HG02840 (cell line): ENCODE measurements at regions not wholly inside any gene's neighbourhood (a gene's known extent, or its start where the extent isn't known, plus 50 kb on each side); places are given as distances from the start of the nearest gene placed in this dataset.
A peak's percentile ranks its signal among the peaks of the same experiment; 100 is the strongest.

Experiments used
- ATAC-seq: cut with Tn5 transposase; IDR thresholded peaks from one replicate; pipeline ENCODE4 v1.9.1; 2021; ENCODE audit warnings: mild to moderate bottlenecking, moderate library complexity, moderate number of reproducible peaks; ENCODE audit not compliant: unreplicated experiment, low FRiP score

DNA sequence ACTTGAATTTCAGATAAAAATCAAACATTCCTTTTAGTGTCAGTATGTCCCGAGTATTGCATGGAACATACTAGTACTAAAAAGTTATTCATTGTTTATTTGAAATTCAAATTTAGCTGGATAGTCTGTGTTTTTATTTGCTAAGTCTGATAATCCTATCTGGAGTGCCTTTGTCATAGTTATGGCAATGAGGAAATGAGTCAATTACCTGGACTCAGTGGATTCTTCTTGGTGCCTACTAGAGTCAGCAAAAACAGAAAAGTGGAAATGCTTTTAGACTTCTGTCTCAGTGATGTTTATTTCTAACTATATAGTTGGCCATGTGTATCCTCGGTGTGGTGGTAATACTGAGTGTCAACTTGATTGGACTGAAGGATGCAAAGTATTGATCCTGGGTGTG, 121.3 kb upstream of the EEF1E1 start:
- no peak for ATAC-seq

- ATAC-seq = peak; percentile 81
Observed at GRCh38 chr6:8219352-8219943, 117.1 kb upstream of the EEF1E1 start.

- ATAC-seq = no peak
Observed at GRCh38 chr6:8218861-8219260, 116.5 kb upstream of the EEF1E1 start.

DNA sequence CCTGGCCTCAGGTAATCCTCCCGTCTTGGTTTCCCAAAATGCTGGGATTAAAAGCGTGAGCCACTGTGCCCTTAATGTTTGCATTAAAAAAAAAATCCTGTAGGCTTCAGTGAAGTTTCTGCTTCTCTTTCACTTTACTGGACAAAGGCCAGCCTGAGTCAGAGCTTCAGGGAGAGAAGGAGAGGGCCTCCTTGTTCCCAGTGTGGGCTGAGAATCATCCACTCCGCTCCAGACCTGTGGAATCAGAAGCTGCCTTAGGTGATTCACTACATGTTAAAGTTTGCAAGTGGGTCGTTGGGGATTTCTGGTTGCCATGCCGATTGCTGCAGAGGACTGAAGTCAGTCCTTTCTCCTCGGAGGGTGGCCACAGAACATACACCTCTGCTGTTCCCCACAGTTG, 113.3 kb upstream of the EEF1E1 start:
- ATAC-seq = no peak

GRCh38 chr6:8213995-8214394, 111.6 kb upstream of the EEF1E1 start:
- no peak for ATAC-seq

- ATAC-seq = no peak
Observed at GRCh38 chr6:8212720-8213434, 110.5 kb upstream of the EEF1E1 start.

DNA sequence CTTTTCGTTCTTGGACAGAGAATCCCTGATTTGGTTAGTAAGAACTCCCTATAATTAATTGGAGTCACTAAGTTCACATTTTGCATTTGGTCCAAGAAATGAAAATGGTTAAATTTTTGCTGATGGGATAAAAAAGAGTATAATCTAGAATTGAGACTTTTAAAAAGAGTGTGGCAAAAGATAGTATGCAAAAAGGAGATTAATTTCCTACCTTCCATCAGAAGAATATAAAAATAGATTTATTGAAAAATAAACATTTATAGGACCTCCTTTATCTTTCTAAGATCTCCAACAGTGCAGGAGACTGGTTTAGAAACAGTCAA, 105.5 kb upstream of the EEF1E1 start:
- ATAC-seq = no peak

DNA sequence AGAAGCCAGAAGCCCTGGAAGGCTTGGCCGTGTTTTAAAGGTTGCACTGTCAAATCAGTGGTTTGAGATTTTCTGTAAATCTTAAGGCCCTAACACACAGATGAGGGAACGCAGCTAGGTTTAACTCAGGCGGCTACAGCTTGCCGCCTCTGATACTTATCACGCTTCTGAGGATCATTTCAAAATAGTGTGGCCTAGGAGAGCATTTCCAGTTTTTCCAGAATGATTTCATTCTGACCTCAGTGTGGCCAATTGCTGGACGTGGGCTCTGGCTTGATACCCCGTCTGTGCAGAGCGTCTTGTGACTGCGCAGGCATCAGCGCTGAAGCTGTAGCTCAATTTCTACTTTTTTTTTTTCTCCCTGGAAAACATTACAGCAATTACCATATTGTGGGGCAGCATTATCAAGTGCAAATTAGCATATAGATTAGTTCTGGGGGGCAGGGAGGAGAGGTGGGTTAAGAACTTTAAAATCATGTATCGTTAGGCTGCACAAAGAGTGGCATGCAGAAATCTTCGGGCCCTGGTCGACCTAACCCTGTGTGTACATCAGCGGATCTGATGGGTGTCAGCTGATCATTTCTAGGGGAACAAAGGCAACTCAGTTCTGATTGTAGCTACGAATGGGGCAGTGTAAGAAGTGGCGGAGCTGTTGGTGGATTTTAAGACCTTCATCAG, 105.0 kb upstream of the EEF1E1 start:
- ATAC-seq = no peak

DNA sequence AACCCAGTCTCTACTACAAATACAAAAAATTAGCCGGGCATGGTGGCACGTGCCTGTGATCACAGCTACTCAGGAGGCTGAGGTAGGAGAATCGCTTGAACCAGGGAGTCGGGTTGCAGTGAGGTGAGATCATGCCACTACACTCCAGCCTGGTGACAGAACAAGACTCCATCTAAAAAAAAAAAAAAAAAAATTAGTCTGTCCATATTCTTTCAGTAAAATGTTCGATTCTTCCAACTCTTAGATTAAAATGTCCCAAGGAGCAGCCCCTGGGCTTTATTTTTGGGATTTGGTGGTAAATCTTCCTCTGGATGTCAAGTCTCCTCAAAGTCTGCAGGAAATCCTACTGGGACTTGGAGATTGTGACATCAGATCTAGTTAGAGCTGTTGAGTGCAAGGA, 101.0 kb upstream of the EEF1E1 start:
- ATAC-seq = no peak

- ATAC-seq = no peak
Observed at GRCh38 chr6:8201679-8202078, 99.3 kb upstream of the EEF1E1 start.

- no peak for ATAC-seq
Observed at GRCh38 chr6:8200255-8200654, 97.9 kb upstream of the EEF1E1 start.

GRCh38 chr6:8195714-8196102, 93.4 kb upstream of the EEF1E1 start:
- ATAC-seq = no peak

GRCh38 chr6:8195040-8195713, 92.8 kb upstream of the EEF1E1 start:
- no peak for ATAC-seq

GRCh38 chr6:8194490-8194889, 92.1 kb upstream of the EEF1E1 start:
- ATAC-seq = no peak

DNA sequence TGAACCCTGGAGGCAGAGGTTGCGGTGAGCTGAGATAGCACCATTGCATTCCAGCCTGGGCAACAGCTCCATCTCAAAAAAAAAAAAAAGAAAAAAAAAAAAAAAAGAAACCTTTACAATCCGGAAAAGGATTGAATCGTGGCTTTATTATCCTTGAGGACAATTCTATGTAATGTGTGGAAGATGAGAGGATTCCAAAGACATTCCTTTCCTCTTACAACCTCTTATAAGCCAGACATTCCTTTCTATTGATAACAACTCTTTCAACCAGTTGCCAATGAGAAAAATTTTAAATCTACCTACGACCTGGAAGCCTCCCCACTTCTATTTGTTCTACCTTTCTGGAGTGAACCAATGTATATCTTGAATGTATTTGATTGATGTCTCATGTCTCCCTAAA, 91.2 kb upstream of the EEF1E1 start:
- no peak for ATAC-seq

DNA sequence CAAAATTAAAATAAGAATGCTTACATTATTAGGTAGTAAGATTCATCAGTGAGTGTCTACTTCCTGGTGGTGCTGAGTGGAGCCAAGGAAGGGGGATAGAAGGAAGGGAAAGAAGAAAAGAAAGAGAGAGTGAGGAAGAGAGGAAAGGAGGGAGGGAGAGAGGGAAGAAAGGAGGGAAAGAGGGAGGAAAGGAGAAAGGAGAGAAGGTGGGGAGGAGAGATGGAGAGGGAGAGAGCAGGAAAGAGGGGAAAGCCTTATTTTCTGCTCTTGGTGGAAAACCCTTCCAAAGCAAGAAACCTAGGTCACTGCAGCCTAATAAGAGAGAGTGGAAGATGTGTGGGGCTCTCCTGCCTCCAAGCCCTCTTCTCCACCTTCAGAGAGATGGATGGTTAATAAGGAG, 90.2 kb upstream of the EEF1E1 start:
- ATAC-seq = no peak

GRCh38 chr6:8192067-8192466, 89.7 kb upstream of the EEF1E1 start:
- no peak for ATAC-seq

DNA sequence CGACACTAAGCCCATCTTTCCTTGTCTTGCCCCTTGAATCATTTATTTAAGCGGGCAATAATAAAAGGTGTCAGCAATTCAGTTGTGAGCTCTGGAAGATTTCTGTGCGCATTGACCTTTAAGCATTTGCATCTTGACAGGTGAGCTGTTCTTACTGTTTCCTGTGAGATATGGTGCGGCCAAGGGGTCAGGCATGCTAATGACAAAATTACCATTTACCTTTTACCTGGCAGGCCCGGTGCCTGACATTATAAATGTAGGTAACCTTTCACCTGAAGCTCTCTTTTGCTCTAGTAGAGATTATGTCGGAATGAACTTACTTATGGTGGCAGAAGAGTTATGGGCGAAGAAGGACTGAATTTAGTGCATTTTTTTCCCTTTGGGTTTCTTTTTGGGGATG, 89.3 kb upstream of the EEF1E1 start:
- ATAC-seq = no peak

- no peak for ATAC-seq
Observed at GRCh38 chr6:8187209-8187608, 84.9 kb upstream of the EEF1E1 start.

DNA sequence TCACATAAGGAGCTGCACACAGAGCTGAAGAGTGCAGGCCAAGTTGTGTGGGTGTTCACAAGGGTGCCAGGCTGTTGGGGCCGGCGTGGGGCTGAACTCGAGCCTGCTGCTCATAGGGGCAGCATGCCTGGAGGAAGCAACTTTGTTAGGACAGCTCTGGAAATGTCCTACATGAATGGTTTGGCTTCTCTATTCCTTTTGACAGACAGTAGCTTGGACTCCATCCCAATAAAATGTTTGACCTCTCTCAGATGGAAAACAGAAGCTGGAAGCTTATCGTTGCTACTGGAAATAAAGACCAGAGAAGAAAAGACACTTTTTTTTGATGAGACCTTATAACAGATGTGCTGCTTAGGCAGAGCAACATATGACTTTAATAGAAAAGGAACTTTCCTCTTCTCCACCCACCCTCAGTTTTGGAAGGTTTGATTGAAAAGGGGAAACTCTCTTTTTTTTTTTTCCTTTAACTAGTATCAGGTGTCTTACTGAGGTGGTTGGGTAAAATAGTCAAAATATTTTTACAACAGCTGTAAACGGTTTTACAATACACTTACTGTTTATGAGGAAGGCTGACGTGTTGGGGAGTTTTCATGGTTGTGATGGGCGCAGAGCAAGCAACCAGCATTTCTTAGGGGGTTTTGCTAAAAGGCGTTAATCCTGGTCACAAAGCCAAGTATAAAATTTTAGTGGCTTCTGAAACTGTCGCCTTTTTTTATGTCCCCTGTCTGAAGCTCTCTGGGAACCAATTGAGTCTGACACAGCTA, 80.7 kb upstream of the EEF1E1 start:
- no peak for ATAC-seq
